ENCODE measurements at regions not wholly inside any gene's neighbourhood (a gene's known extent, or its start where the extent isn't known, plus 50 kb on each side); places are given as distances from the start of the nearest gene placed in this dataset.

DNA sequence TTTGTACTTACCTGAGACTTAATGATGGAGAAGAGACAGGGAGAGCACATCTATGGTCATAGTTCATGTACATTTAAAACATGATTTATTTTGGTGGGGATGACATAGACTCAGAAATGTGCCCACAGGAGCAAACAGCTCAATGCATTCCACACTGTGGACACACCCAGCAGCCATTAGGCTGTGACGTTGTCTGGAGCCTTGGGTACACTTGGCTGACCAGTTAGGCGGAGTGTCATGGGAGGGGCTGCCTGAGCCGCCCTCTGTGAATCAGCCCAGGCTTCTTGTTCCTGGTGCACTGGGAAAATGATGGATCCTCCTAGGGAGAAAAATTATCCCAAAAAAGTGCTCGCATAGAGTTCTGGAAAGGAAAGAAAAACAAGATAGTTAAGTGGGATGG is 231.0 kb upstream of the GMDS start:
- no peak overlapping the region for H3K4me3 ChIP-seq (ENCODE audit: low read depth, low read length)
- TF ChIP-seq, protein P1, sequence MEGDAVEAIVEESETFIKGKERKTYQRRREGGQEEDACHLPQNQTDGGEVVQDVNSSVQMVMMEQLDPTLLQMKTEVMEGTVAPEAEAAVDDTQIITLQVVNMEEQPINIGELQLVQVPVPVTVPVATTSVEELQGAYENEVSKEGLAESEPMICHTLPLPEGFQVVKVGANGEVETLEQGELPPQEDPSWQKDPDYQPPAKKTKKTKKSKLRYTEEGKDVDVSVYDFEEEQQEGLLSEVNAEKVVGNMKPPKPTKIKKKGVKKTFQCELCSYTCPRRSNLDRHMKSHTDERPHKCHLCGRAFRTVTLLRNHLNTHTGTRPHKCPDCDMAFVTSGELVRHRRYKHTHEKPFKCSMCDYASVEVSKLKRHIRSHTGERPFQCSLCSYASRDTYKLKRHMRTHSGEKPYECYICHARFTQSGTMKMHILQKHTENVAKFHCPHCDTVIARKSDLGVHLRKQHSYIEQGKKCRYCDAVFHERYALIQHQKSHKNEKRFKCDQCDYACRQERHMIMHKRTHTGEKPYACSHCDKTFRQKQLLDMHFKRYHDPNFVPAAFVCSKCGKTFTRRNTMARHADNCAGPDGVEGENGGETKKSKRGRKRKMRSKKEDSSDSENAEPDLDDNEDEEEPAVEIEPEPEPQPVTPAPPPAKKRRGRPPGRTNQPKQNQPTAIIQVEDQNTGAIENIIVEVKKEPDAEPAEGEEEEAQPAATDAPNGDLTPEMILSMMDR (IDR thresholded peaks at IDR 0.05; ENCODE audit: control insufficient read depth, extremely low read depth, insufficient read depth) = no peak
- DNase-seq (ENCODE audit: low read depth) = no peak

DNA sequence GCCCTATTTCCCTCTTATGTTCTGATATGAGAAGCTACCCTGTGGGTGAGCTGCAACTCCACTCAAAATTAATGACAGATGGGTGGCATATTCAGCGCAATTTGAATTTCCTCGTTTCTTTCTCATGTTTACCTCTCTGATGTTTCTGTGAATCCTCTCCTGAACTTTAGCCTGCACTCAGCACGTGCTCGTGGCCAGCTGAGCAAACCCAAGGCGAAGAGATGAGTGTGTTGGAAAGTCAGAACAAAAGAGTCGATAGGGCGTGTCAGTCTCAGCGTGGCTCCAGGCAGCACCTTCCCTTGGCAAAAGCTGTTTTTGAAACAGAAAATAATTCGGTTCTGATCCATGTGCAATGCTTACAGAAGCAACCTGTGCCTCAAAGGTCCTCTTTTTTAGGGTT is 226.1 kb upstream of the GMDS start:
- no peak for DNase-seq (ENCODE audit: low read depth)
- TF ChIP-seq, protein P1 (IDR thresholded peaks at IDR 0.05; ENCODE audit: control insufficient read depth, extremely low read depth, insufficient read depth) = no peak
- no peak overlapping the region for H3K4me3 ChIP-seq (ENCODE audit: low read depth, low read length)

DNA sequence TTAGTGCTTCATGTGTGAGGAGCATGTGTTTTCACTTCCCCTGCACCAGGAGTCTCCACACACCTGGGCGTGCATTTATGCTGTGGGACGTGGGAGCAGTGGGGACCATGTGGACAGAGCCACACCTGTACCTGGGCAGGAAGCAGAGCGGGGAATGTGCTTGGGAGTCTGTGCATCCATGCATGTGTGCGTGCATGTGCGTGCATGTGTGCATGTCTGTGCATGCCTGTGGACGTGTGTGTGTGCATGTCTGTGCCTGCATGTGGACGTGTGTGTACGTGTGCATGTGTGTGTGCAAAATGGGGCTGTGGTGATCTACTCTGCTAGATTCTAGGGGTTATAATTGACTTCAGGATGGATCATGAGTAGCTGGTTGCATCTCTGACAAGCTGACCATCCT is 224.0 kb upstream of the GMDS start:
- DNase-seq (ENCODE audit: low read depth) = no peak
- H3K4me3 ChIP-seq (ENCODE audit: low read depth, low read length) = no peak overlapping the region
- TF ChIP-seq, protein P1 (IDR thresholded peaks at IDR 0.05; ENCODE audit: control insufficient read depth, extremely low read depth, insufficient read depth) = no peak

DNA sequence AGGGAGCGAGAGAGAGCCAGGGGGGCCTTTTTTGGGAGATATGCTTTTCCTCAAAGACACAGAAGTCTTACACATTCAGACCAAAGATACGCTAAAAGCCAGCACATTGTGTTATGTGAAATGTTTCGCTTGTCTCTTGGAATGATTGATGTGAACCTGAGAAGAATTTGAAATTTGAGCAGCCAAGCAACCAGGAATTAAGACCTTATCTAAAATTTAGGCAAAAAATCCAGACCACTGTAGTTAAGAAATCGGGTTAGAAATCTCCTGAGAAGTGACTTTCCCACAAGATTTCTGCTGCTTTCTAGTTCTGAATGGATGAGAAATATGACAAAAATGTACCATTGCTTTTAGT is 223.2 kb upstream of the GMDS start:
- no peak overlapping the region for H3K4me3 ChIP-seq (ENCODE audit: low read depth, low read length)
- TF ChIP-seq, protein P1 (IDR thresholded peaks at IDR 0.05; ENCODE audit: control insufficient read depth, extremely low read depth, insufficient read depth) = no peak
- DNase-seq (ENCODE audit: low read depth) = no peak

DNA sequence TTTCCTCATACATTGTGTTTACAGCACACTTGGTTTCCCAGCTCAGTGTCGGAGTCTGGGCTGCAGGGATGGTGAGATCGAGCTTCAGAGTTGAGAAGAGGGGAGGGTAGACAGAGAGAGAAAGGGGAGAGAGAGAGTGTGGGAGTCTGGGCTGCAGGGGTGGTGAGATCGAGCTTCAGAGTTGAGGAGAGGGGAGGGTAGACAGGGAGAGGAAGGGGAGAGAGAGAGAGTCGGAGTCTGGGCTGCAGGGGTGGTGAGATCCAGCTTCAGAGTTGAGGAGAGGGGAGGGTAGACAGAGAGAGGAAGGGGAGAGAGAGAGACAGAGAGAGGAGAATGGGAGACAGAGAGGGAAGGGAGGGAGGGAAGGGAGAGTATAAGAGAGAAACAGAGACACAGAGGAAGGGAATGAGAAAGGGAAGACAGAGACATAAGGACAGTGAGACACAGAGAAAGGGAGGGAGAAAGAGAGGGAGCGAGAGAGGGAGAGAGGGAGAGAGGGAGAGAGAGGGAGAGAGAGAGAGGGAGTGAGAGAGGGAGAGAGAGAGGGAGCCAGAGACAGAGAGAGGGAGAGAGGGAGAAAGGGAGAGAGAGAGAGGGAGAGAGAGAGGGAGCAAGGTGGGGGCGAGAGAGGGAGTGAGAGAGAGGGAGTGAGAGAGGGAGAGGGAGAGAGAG is 222.7 kb upstream of the GMDS start:
- TF ChIP-seq, protein P1 (IDR thresholded peaks at IDR 0.05; ENCODE audit: control insufficient read depth, extremely low read depth, insufficient read depth) = no peak
- no peak for DNase-seq (ENCODE audit: low read depth)
- H3K4me3 ChIP-seq (ENCODE audit: low read depth, low read length) = no peak overlapping the region

DNA sequence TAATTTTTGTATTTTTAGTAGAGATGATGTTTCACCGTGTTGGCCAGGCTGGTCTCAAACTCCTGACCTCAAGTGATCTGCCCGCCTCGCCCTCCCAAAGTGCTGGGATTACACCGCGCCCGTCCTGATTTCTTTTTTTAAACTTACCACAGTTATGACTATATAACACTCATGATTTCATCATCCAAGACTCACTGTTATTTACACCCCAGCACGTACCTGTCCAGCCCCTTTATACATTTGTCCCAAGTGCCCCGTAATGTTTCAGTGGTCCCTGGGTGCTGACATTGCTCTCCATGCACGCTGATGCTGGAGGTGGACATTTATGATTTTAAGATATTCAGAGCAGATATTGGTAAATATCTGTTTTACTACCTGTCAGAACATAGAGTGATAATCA is 219.9 kb upstream of the GMDS start:
- no peak for DNase-seq (ENCODE audit: low read depth)
- TF ChIP-seq, protein P1 (IDR thresholded peaks at IDR 0.05; ENCODE audit: control insufficient read depth, extremely low read depth, insufficient read depth) = no peak
- no peak overlapping the region for H3K4me3 ChIP-seq (ENCODE audit: low read depth, low read length)

DNA sequence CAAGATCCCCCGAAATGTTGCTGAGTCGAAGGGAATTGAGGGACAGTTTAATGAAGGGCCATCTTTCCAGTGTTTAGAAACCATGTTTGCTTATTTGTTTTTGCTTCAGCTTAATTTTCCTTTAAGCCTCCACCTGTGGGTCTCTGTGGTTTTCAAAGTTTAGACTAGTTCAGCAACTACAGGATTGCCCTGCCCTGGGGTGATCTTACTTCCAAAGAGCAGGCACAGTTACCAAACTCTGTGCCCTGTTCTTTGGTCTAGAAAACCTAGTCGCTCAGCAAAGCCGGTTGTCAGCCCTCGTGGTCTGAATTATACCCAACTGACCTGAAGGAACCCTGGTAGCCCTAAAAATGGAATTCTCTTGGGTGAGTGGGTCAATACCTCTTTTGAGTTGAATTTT is 219.2 kb upstream of the GMDS start:
- no peak for DNase-seq (ENCODE audit: low read depth)
- no peak overlapping the region for H3K4me3 ChIP-seq (ENCODE audit: low read depth, low read length)
- TF ChIP-seq, protein P1 (IDR thresholded peaks at IDR 0.05; ENCODE audit: control insufficient read depth, extremely low read depth, insufficient read depth) = no peak

Measured in LNCaP clone FGC (cell line).